HFF-Myc (cell line): ENCODE measurements at regions not wholly inside any gene's neighbourhood (a gene's known extent, or its start where the extent isn't known, plus 50 kb on each side); places are given as distances from the start of the nearest gene placed in this dataset.

Source experiments
- DNase-seq: peaks from one replicate; pipeline ENCODE4 v3.0.0-alpha.2; 2011; ENCODE audit warnings: low read depth; ENCODE audit errors: extremely low read depth
- H3K4me3 ChIP-seq: replicated peaks from 2 replicates; pipeline ENCODE4 v1.5.1; 2011; ENCODE audit warnings: low read depth, mild to moderate bottlenecking, control low read depth, low read length
- TF ChIP-seq, protein P1 (sequence below): IDR thresholded peaks from 2 replicates; pipeline ENCODE4 v1.5.1; 2012; ENCODE audit warnings: mild to moderate bottlenecking, low read depth, low read length, control low read depth; ENCODE audit errors: missing control alignments

DNA sequence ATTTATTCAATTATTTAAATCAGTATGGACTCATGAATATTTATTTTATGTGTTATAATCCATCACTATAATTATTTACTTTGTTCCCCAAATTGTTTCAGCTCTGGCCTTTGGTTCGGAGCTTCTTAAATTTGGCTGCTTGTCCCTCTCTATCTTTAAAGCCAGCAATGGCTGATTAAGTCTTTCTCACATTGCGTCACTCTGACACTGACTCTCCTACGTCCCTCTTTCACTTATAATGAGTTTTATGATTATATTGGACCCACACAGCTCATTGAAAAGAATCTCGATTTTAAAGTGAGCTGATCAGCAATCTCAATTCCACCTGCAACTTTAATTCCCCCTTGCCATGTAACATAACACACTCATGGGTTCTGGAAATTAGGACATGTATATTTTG, 185.2 kb upstream of the SLC39A10 start:
- TF ChIP-seq, protein P1, sequence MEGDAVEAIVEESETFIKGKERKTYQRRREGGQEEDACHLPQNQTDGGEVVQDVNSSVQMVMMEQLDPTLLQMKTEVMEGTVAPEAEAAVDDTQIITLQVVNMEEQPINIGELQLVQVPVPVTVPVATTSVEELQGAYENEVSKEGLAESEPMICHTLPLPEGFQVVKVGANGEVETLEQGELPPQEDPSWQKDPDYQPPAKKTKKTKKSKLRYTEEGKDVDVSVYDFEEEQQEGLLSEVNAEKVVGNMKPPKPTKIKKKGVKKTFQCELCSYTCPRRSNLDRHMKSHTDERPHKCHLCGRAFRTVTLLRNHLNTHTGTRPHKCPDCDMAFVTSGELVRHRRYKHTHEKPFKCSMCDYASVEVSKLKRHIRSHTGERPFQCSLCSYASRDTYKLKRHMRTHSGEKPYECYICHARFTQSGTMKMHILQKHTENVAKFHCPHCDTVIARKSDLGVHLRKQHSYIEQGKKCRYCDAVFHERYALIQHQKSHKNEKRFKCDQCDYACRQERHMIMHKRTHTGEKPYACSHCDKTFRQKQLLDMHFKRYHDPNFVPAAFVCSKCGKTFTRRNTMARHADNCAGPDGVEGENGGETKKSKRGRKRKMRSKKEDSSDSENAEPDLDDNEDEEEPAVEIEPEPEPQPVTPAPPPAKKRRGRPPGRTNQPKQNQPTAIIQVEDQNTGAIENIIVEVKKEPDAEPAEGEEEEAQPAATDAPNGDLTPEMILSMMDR = no peak
- no peak overlapping the region for H3K4me3 ChIP-seq
- no peak for DNase-seq

DNA sequence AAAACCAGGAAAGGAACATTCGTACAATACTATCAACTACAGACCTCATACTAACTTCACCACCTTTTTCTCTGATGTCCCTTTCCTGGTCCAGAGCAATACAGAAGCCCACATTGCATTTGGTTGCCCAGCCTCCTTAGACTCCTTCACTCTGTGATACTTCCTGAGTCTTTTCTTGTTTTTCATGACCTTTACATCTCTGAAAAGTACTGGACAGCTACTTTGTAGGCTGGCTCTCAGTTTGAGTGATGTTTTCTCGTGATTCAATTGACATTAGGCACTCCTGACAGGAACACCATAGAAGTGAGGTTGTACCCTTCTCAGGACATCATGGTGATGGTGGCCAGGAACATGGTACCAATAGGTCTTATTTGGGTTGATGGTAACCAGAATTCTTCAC, 185.9 kb upstream of the SLC39A10 start:
- TF ChIP-seq, protein P1 = no peak
- DNase-seq = no peak
- H3K4me3 ChIP-seq = no peak overlapping the region

DNA sequence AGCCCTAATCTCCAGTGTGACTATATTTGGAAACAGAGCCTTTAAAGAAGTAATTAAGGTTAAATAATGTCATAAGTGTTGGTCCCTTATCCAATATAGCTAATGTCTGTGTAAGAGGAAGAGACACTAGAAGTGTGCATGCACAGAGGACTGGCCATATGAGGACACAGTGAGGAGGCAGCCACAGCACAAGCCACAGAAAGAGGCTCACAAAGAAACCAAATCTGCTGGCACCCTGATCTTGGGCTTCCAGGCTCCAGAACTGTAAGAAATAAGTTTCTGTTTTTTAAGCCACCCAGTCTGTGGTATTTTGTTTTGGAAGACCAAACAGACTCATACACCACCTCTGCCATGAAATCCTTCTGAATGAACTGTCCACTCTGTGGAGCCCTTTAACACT, 186.4 kb upstream of the SLC39A10 start:
- no peak overlapping the region for H3K4me3 ChIP-seq
- TF ChIP-seq, protein P1 = no peak
- DNase-seq = no peak

DNA sequence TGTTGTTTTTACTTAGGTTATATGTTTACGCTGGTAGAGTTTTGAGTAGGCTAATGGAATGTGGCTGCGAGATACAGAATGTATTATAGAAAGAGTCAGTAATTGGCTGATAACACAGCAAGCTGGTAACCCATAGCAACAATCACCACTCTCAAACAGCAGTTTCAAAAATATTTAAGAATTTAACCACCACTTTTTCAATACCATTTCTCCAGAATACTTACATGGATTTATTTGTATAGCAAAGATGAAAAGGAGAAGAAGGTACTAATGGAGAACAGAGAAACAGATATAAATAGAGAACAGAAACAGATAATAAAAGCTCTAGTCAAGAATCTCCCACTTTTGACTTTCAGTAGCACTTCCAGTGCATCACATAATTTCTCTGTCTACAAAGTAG, 188.3 kb upstream of the SLC39A10 start:
- DNase-seq = no peak
- no peak overlapping the region for H3K4me3 ChIP-seq
- TF ChIP-seq, protein P1 = no peak

DNA sequence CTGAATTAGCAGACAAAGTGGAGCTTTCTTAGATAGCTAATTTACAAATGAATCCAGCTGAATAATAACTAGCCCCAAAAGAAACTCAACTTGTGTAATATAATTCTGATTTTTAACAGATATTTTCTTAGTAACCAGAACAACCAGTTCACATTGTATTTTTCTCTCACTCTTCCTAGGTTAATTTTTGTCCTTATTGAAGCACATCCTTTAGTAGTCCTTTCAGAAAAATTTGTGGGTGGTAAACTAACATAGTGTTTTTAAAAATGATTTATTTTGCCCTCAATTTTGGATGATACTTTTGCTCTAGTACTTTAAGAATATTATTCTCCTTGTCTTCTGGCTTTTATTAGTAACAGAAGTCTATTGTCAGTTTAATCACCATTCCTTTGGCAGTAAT, 190.6 kb upstream of the SLC39A10 start:
- no peak overlapping the region for H3K4me3 ChIP-seq
- TF ChIP-seq, protein P1 = no peak
- no peak for DNase-seq

DNA sequence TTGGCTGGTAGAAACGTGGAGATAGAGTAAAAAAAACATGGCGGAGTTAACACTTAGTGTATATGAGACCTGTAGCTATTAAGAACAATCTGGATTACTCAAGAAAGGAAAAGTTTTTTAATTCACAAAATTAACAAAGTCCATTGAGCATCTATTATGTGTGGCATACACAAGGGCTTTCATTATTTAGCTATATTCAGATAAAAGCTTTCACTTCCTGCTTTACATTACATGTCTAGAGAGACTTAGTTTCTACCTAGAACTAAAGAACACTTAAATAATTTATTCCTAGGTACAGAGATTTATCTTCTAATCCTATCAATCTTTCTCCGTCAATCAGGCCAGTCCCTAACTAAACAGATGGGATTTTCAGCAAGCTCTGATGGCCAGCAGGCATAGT, 196.0 kb upstream of the SLC39A10 start:
- TF ChIP-seq, protein P1 = no peak
- H3K4me3 ChIP-seq = no peak overlapping the region
- no peak for DNase-seq

DNA sequence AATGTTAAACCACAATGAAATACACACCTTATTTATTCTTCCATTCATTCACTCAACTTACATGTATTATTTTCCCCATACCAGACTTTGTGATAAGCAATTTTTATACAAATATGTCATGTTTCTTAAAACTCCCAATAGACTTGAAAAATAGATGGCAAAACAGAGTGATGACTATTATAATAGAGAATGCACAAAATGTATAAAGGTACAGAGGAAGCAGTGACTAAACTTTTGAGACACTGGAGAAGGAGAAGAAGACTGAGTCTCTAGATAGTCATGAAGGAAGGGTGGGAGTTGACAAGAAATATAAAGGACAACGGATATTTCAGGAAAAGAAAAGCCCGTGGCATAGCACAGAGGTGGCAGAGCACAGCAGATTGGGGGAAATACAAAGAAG, 198.1 kb upstream of the SLC39A10 start:
- DNase-seq = no peak
- H3K4me3 ChIP-seq = no peak overlapping the region
- TF ChIP-seq, protein P1 = no peak
